WTC11 (cell line): ENCODE measurements at regions not wholly inside any gene's neighbourhood (a gene's known extent, or its start where the extent isn't known, plus 50 kb on each side); places are given as distances from the start of the nearest gene placed in this dataset.
A peak's percentile ranks its signal among the peaks of the same experiment; 100 is the strongest.

Experiments
- ATAC-seq: fragments of 200-7000 bp; cut with Tn5 transposase; 2 replicates; pipeline ENCODE4 v1.10.0; 2021; ENCODE audit warnings: mild to moderate bottlenecking, moderate library complexity
- CTCF ChIA-PET: fragments of 300-600 bp; sonication (Branson Sonifier 250); formaldehyde crosslinking; loops from one replicate; lab custom pipeline; 2021; ENCODE audit warnings: antibody characterized with exemption; lab: Charles Lee
- POLR2A ChIA-PET: fragments of 350-600 bp; sonication (Branson Sonifier 250); formaldehyde crosslinking; loops from one replicate; lab custom pipeline; 2021; ENCODE audit warnings: antibody characterized with exemption; lab: Charles Lee
- DNase-seq: peaks from one replicate; pipeline ENCODE4 v3.0.0; 2021; ENCODE audit warnings: low spot score
- H3K27ac Mint-ChIP-seq: 2 replicates; pipeline ENCODE4 v1.8.0; 2021; ENCODE audit warnings: mixed read lengths
- H3K27me3 Mint-ChIP-seq: 2 replicates; pipeline ENCODE4 v1.8.0; 2021; ENCODE audit warnings: low read depth, mild to moderate bottlenecking, moderate library complexity, mixed read lengths
- H3K36me3 Mint-ChIP-seq: 2 replicates; pipeline ENCODE4 v1.8.0; 2021; ENCODE audit warnings: mixed read lengths
- H3K4me1 Mint-ChIP-seq: 2 replicates; pipeline ENCODE4 v1.8.0; 2022; ENCODE audit warnings: mixed read lengths
- H3K4me3 Mint-ChIP-seq: 2 replicates; pipeline ENCODE4 v1.8.0; 2021; ENCODE audit warnings: mild to moderate bottlenecking, moderate library complexity, mixed read lengths
- H3K9me3 Mint-ChIP-seq: 2 replicates; pipeline ENCODE4 v1.8.0; 2021; ENCODE audit warnings: mixed read lengths
- CREM ChIP-seq: sonication (generic); formaldehyde crosslinking; IDR thresholded peaks from 2 replicates; pipeline ENCODE4 v1.8.1; 2022; ENCODE audit warnings: mild to moderate bottlenecking, missing genetic modification reagents, moderate library complexity
- FOXK1 ChIP-seq: sonication (generic); formaldehyde crosslinking; IDR thresholded peaks from 2 replicates; pipeline ENCODE4 v1.8.0; 2022; ENCODE audit warnings: mild to moderate bottlenecking, moderate library complexity, missing genetic modification reagents
- GABPB1 ChIP-seq: sonication (generic); formaldehyde crosslinking; IDR thresholded peaks from 2 replicates; pipeline ENCODE4 v1.8.1; 2023; ENCODE audit warnings: mild to moderate bottlenecking, missing genetic modification reagents
- GRHL2 ChIP-seq: fragments of 250-450 bp; sonication (Bioruptor Pico); IDR thresholded peaks from 2 replicates; pipeline ENCODE4 v1.8.0; 2022; ENCODE audit warnings: mild to moderate bottlenecking, moderate library complexity; ENCODE audit not compliant: insufficient replicate concordance, severe bottlenecking
- GTF2I ChIP-seq: fragments of 250-450 bp; sonication (Bioruptor Pico); conservative IDR thresholded peaks from 2 replicates; pipeline ENCODE4 v1.4.0; 2021; ENCODE audit warnings: mild to moderate bottlenecking
- JAZF1 ChIP-seq: fragments of 250-450 bp; sonication (Bioruptor Pico); IDR thresholded peaks from 2 replicates; pipeline ENCODE4 v1.9.0; 2021; ENCODE audit warnings: moderate library complexity, mild to moderate bottlenecking, inconsistent platforms
- OVOL2 ChIP-seq: fragments of 250-450 bp; sonication (Bioruptor Pico); IDR thresholded peaks from 2 replicates; pipeline ENCODE4 v1.9.0; 2021; ENCODE audit warnings: mild to moderate bottlenecking, borderline replicate concordance
- RORB ChIP-seq: fragments of 250-450 bp; sonication (Bioruptor Pico); IDR thresholded peaks from 2 replicates; pipeline ENCODE4 v1.9.0; 2021; ENCODE audit warnings: mild to moderate bottlenecking
- ZBTB21 ChIP-seq: sonication (generic); formaldehyde crosslinking; IDR thresholded peaks from 2 replicates; pipeline ENCODE4 v1.8.1; 2023; ENCODE audit warnings: mild to moderate bottlenecking, missing genetic modification reagents, borderline replicate concordance
- ZNF121 ChIP-seq: sonication (generic); formaldehyde crosslinking; IDR thresholded peaks from 2 replicates; pipeline ENCODE4 v1.8.0; 2023; ENCODE audit warnings: missing genetic modification reagents
- ZNF232 ChIP-seq: sonication (generic); formaldehyde crosslinking; IDR thresholded peaks from 2 replicates; pipeline ENCODE4 v1.8.0; 2022; ENCODE audit warnings: mild to moderate bottlenecking, missing genetic modification reagents
- TF ChIP-seq, protein P1 (sequence below): sonication (generic); formaldehyde crosslinking; IDR thresholded peaks from 2 replicates; pipeline ENCODE4 v1.8.1; 2023; ENCODE audit warnings: mild to moderate bottlenecking, missing genetic modification reagents, moderate library complexity
- TF ChIP-seq, protein P2 (sequence below): sonication (generic); formaldehyde crosslinking; IDR thresholded peaks from 2 replicates; pipeline ENCODE4 v1.8.0; 2022; ENCODE audit warnings: missing genetic modification reagents
- TF ChIP-seq, protein P3 (sequence below): sonication (generic); formaldehyde crosslinking; IDR thresholded peaks from 2 replicates; pipeline ENCODE4 v1.8.1; 2022; ENCODE audit warnings: mild to moderate bottlenecking, missing genetic modification reagents, moderate library complexity, borderline replicate concordance
- TF ChIP-seq, protein P4 (sequence below): fragments of 250-450 bp; sonication (Bioruptor Pico); conservative IDR thresholded peaks from 2 replicates; pipeline ENCODE4 v1.9.0; 2021; ENCODE audit warnings: mild to moderate bottlenecking
- TF ChIP-seq, protein P5 (sequence below): sonication (generic); formaldehyde crosslinking; IDR thresholded peaks from 2 replicates; pipeline ENCODE4 v1.8.1; 2022; ENCODE audit warnings: missing genetic modification reagents, borderline replicate concordance

DNA sequence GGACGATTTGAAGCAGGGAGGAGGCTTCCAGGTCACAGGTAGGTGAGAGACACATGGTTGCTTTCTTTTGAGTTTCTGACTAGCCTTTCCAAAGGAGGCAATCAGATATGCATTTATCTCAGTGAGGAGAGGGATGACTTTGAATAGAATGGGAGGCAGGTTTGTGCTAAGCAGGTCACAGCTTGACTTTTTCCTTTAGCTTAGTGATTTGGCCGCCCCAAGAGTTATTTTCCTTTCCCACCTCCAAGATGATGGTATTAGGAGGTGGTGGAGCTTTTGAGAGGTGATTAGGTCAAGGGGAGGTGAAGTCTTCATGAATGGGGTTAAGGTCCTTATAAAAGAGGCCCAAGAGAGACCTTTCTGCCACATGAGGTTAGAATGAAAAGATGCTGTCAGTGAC is 443.7 kb downstream of the TYW1 start:
- H3K27me3 Mint-ChIP-seq = no peaks in the 10 kb centered on the region; the same call in 1 of the 2 replicates
- H3K4me1 Mint-ChIP-seq = peaks cover 24% of the 10 kb centered on the region
- ATAC-seq = no peak
- POLR2A ChIA-PET = interaction anchor here (0.7 kb wide), 1 partner anchor 115 kb away, joined by 3 read pairs; no protein-coding TSS in a partner anchor
- H3K27ac Mint-ChIP-seq = no peak overlapping the region
- H3K9me3 Mint-ChIP-seq = peaks cover 20% of the 10 kb centered on the region
- CTCF ChIA-PET = no interaction called here
- no peak for DNase-seq
- H3K4me3 Mint-ChIP-seq = no peak overlapping the region
- TF ChIP-seq, protein P1, sequence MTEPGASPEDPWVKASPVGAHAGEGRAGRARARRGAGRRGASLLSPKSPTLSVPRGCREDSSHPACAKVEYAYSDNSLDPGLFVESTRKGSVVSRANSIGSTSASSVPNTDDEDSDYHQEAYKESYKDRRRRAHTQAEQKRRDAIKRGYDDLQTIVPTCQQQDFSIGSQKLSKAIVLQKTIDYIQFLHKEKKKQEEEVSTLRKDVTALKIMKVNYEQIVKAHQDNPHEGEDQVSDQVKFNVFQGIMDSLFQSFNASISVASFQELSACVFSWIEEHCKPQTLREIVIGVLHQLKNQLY (CRISPR knock-in tag) = no peak
- TF ChIP-seq ZNF121 (CRISPR knock-in tag) = no peak
- no peak for TF ChIP-seq JAZF1 (CRISPR knock-in tag)
- H3K36me3 Mint-ChIP-seq = peaks cover 2% of the 10 kb centered on the region; the same call in 1 of the 2 replicates

DNA sequence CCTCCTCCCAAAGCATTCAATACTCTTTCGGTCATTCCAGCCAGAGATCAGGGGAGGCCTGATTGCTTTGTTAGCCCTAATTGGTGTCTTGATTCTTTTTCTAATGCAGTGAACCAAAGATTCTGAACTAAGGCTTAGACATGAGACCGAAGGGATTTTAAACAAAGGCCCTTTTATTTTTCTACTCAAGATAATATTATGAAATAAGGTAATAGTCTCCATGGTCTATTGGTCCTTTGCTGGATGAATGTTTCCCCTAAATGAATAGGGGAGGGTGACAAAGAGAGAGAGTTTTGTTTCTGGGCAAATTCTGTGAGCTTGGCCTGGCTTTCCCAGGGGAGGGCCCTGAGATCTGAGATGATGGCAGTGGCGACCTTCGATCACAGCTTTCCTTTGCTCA is 449.1 kb downstream of the TYW1 start:
- Mint-ChIP-seq H3K4me1 (peaks cover 9% of the 10 kb centered on the region), H3K27ac (no peak overlapping the region; the same call in 1 of the 2 replicates), H3K36me3 (no peaks in the 10 kb centered on the region; the same call in 1 of the 2 replicates), H3K9me3 (peaks cover 7% of the 10 kb centered on the region; the same call in 1 of the 2 replicates), H3K27me3 (no peaks in the 10 kb centered on the region), H3K4me3 (no peak overlapping the region)
- ATAC-seq = no peak
- no peak for DNase-seq
- ChIA-PET POLR2A (no interaction called here), CTCF (interaction anchor here (1.4 kb wide), 1 partner anchor 74 kb away, joined by 5 read pairs; no protein-coding TSS in a partner anchor)
- TF ChIP-seq, protein P2, sequence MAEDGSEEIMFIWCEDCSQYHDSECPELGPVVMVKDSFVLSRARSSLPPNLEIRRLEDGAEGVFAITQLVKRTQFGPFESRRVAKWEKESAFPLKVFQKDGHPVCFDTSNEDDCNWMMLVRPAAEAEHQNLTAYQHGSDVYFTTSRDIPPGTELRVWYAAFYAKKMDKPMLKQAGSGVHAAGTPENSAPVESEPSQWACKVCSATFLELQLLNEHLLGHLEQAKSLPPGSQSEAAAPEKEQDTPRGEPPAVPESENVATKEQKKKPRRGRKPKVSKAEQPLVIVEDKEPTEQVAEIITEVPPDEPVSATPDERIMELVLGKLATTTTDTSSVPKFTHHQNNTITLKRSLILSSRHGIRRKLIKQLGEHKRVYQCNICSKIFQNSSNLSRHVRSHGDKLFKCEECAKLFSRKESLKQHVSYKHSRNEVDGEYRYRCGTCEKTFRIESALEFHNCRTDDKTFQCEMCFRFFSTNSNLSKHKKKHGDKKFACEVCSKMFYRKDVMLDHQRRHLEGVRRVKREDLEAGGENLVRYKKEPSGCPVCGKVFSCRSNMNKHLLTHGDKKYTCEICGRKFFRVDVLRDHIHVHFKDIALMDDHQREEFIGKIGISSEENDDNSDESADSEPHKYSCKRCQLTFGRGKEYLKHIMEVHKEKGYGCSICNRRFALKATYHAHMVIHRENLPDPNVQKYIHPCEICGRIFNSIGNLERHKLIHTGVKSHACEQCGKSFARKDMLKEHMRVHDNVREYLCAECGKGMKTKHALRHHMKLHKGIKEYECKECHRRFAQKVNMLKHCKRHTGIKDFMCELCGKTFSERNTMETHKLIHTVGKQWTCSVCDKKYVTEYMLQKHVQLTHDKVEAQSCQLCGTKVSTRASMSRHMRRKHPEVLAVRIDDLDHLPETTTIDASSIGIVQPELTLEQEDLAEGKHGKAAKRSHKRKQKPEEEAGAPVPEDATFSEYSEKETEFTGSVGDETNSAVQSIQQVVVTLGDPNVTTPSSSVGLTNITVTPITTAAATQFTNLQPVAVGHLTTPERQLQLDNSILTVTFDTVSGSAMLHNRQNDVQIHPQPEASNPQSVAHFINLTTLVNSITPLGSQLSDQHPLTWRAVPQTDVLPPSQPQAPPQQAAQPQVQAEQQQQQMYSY (CRISPR knock-in tag) = no peak
- TF ChIP-seq, protein P3, sequence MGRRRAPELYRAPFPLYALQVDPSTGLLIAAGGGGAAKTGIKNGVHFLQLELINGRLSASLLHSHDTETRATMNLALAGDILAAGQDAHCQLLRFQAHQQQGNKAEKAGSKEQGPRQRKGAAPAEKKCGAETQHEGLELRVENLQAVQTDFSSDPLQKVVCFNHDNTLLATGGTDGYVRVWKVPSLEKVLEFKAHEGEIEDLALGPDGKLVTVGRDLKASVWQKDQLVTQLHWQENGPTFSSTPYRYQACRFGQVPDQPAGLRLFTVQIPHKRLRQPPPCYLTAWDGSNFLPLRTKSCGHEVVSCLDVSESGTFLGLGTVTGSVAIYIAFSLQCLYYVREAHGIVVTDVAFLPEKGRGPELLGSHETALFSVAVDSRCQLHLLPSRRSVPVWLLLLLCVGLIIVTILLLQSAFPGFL (CRISPR knock-in tag) = no peak
- TF ChIP-seq, protein P4, sequence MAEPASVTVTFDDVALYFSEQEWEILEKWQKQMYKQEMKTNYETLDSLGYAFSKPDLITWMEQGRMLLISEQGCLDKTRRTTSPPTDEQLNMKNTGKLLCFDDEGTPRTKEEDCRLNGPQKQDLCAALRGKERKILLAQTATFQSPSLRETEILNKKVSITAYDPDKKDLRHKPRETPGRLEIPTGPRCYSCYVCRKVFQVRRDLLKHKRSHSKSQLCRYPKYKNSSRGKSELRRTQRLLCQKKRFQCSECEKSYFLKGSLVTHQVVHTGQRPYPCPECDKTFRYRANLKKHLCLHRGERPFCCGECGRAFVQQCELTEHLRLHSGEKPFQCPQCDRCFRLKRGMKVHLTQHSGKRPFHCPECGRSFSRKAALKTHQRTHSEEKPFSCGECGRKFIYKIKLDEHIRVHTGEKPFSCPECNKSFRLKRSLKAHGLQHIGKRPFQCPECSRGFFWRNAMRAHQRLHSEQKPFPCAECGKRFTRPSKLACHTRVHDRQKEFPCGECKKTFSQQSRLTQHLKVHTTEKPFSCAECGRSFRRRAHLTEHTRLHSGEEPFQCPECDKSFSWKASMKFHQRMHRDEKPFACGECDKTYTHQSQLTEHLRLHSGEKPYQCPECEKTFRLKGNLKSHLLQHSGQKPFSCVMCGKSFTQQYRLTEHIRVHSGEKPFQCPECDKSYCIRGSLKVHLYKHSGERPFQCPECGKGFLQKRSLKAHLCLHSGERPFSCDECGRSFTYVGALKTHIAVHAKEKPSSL = no peak
- no peak for TF ChIP-seq GABPB1
- no peak for TF ChIP-seq CREM
- TF ChIP-seq RORB (CRISPR knock-in tag) = no peak
- TF ChIP-seq ZNF232 (CRISPR knock-in tag) = no peak
- no peak for TF ChIP-seq FOXK1 (CRISPR knock-in tag)
- no peak for TF ChIP-seq GRHL2 (CRISPR knock-in tag)
- no peak for TF ChIP-seq ZBTB21
- TF ChIP-seq OVOL2 (CRISPR knock-in tag) = no peak

DNA sequence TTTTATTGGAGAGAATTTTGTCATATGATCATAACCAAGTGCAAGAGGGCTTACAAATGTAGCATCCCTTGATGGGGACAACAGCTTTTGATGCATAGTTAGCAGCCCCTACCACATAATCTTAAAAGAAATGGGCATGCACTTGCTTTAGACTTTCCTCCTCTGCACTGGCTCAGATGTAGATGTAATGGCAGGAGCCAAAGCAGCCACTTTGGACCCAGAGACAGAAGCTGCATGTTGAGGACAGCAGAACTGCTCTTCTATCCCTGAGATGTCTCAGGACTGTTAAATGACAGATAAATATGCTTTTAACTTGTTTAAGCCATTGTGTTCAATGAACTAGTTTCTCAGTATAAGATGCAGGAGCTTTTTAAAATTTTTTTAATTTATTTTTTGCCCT is 450.7 kb downstream of the TYW1 start:
- H3K27me3 Mint-ChIP-seq = no peaks in the 10 kb centered on the region
- no peaks in the 10 kb centered on the region; the same call in 1 of the 2 replicates for H3K36me3 Mint-ChIP-seq
- H3K9me3 Mint-ChIP-seq = peaks cover 7% of the 10 kb centered on the region; the same call in 1 of the 2 replicates
- H3K4me3 Mint-ChIP-seq = no peak overlapping the region
- ATAC-seq = no peak
- H3K27ac Mint-ChIP-seq = no peak overlapping the region
- POLR2A ChIA-PET = no interaction called here
- CTCF ChIA-PET = no interaction called here
- peak; percentile 56; the same call in 1 of the 2 replicates for TF ChIP-seq GTF2I (CRISPR knock-in tag)
- TF ChIP-seq, protein P5, sequence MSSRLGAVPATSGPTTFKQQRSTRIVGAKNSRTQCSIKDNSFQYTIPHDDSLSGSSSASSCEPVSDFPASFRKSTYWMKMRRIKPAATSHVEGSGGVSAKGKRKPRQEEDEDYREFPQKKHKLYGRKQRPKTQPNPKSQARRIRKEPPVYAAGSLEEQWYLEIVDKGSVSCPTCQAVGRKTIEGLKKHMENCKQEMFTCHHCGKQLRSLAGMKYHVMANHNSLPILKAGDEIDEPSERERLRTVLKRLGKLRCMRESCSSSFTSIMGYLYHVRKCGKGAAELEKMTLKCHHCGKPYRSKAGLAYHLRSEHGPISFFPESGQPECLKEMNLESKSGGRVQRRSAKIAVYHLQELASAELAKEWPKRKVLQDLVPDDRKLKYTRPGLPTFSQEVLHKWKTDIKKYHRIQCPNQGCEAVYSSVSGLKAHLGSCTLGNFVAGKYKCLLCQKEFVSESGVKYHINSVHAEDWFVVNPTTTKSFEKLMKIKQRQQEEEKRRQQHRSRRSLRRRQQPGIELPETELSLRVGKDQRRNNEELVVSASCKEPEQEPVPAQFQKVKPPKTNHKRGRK (CRISPR knock-in tag) = no peak
- H3K4me1 Mint-ChIP-seq = peaks cover 9% of the 10 kb centered on the region
- no peak for DNase-seq
